Kidney (tissue), 13 donors: ENCODE measurements at regions not wholly inside any gene's neighbourhood (a gene's known extent, or its start where the extent isn't known, plus 50 kb on each side); places are given as distances from the start of the nearest gene placed in this dataset.

Experiments
- DNase-seq, 5 donors: peaks; one replicate each; pipeline ENCODE4 v3.0.0-alpha.2; 2013 to 2020
- FAIRE-seq: peaks from 2 replicates; lab custom pipeline; 2012; peaks lifted over from hg19 to GRCh38; lab: Jason Lieb, UNC
- H3K27ac ChIP-seq, 2 donors: one replicate each; pipeline ENCODE4 v1.7.0; 2013; ENCODE audit warnings: low read depth in 2 of 2, low read length in 2 of 2, inconsistent platforms in 1 of 2
- H3K27me3 ChIP-seq: one replicate; pipeline ENCODE4 v1.7.1; 2013; ENCODE audit warnings: low read length, inconsistent platforms; ENCODE audit not compliant: control insufficient read depth, insufficient read depth
- H3K36me3 ChIP-seq, 3 donors: one replicate each; pipeline versions ENCODE4 v1.7.0 to v1.7.1; 2013; ENCODE audit warnings: low read length in 3 of 3, control low read depth in 1 of 3, inconsistent platforms in 1 of 3; ENCODE audit not compliant: insufficient read depth in 3 of 3, control insufficient read depth in 2 of 3
- H3K4me1 ChIP-seq, 3 donors: one replicate each; pipeline versions ENCODE4 v1.7.0 to v1.7.1; 2013; ENCODE audit warnings: low read length in 3 of 3, inconsistent platforms in 1 of 3, low read depth in 1 of 3; ENCODE audit not compliant: control insufficient read depth in 2 of 3, insufficient read depth in 2 of 3
- H3K4me3 ChIP-seq, 3 donors: one replicate each; pipeline versions ENCODE4 v1.7.0 to v1.8.1; 2013; ENCODE audit warnings: low read length in 3 of 3, control low read depth in 1 of 3, inconsistent platforms in 1 of 3
- H3K9ac ChIP-seq, 3 donors: one replicate each; pipeline versions ENCODE4 v1.7.0 to v1.7.1; 2013; ENCODE audit warnings: low read length in 3 of 3, control low read depth in 1 of 3, inconsistent platforms in 1 of 3
- H3K9me3 ChIP-seq, 3 donors: one replicate each; pipeline versions ENCODE4 v1.7.0 to v1.7.1; 2013; ENCODE audit warnings: low read length in 3 of 3, control low read depth in 1 of 3, inconsistent platforms in 1 of 3; ENCODE audit not compliant: control insufficient read depth in 2 of 3, insufficient read depth in 1 of 3
- CTCF ChIP-seq: IDR thresholded peaks from 3 replicates; pipeline ENCODE4 v1.5.1; 2012; ENCODE audit warnings: mild to moderate bottlenecking, moderate library complexity, borderline replicate concordance; ENCODE audit not compliant: insufficient read depth; ENCODE audit errors: extremely low read depth
- intact Hi-C: fragments of 100-400 bp; cut with DNase I; formaldehyde crosslinking; loops from one replicate; pipeline ENCODE4 v1.11.1; 2022
- donor health status: control.
- donor health status: control.
- donor health status: control.
- donor health status: control.
- donor health status: control.
- donor health status: DM: yes; HTN: yes; CAD: no.
- donor health status: Normal renal cell carcinoma (clear cell type).

GRCh38 chr2:156653675-156654074, 217.5 kb downstream of the GPD2 start:
- H3K9me3 ChIP-seq = no peaks in the 10 kb centered on the region
- intact Hi-C loops = no loop called here
- H3K9ac ChIP-seq = no peak overlapping the region
- no peak overlapping the region for H3K4me3 ChIP-seq
- no peaks in the 10 kb centered on the region for H3K4me1 ChIP-seq
- TF ChIP-seq CTCF = no peak
- no peak overlapping the region for H3K27ac ChIP-seq
- FAIRE-seq = no peak
- H3K36me3 ChIP-seq = no peaks in the 10 kb centered on the region
- DNase-seq = peak in 2 of 5 donors; percentile 6 to 7
- no peaks in the 10 kb centered on the region for H3K27me3 ChIP-seq

DNA sequence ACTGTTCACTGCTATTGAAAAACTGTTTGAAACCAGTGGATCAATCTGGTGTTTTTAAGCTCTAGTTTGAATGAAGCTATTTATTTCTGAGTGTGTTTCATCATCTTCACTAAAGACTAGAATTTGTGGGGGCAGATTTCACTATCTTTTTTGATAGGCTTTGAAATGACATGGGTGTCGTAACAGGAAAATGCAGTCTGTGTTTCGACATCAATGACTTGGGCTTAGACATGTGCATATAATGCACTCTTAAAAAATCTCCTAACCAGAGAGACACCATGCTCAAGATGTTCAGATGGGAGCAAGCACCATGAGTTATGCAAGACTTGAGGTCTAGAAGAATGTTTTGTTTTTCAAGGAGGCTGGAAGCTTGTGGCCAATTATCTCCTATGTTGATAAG, 221.6 kb downstream of the GPD2 start:
- intact Hi-C loops = no loop called here
- Histone ChIP-seq H3K4me1 (no peaks in the 10 kb centered on the region), H3K27ac (no peak overlapping the region), H3K27me3 (no peaks in the 10 kb centered on the region), H3K36me3 (no peaks in the 10 kb centered on the region), H3K4me3 (no peak overlapping the region), H3K9ac (no peak overlapping the region), H3K9me3 (no peaks in the 10 kb centered on the region)
- no peak for TF ChIP-seq CTCF
- FAIRE-seq (no peak), DNase-seq (no peak)

GRCh38 chr2:156659694-156660093, 223.5 kb downstream of the GPD2 start:
- TF ChIP-seq CTCF = no peak
- Histone ChIP-seq H3K27ac (no peak overlapping the region), H3K27me3 (no peaks in the 10 kb centered on the region), H3K4me1 (no peaks in the 10 kb centered on the region), H3K36me3 (no peaks in the 10 kb centered on the region), H3K4me3 (no peak overlapping the region), H3K9ac (no peak overlapping the region), H3K9me3 (no peaks in the 10 kb centered on the region)
- FAIRE-seq = no peak
- intact Hi-C loops = no loop called here
- DNase-seq = no peak

GRCh38 chr2:156663757-156664409, 227.7 kb downstream of the GPD2 start:
- H3K4me3 ChIP-seq = no peak overlapping the region
- H3K27me3 ChIP-seq = no peaks in the 10 kb centered on the region
- DNase-seq = no peak
- H3K9me3 ChIP-seq = no peaks in the 10 kb centered on the region
- FAIRE-seq = no peak
- no peaks in the 10 kb centered on the region for H3K4me1 ChIP-seq
- no peaks in the 10 kb centered on the region for H3K36me3 ChIP-seq
- intact Hi-C loops = no loop called here
- no peak overlapping the region for H3K27ac ChIP-seq
- no peak for TF ChIP-seq CTCF
- H3K9ac ChIP-seq = no peak overlapping the region
